ENCODE measurements at regions not wholly inside any gene's neighbourhood (a gene's known extent, or its start where the extent isn't known, plus 50 kb on each side); places are given as distances from the start of the nearest gene placed in this dataset.

DNA sequence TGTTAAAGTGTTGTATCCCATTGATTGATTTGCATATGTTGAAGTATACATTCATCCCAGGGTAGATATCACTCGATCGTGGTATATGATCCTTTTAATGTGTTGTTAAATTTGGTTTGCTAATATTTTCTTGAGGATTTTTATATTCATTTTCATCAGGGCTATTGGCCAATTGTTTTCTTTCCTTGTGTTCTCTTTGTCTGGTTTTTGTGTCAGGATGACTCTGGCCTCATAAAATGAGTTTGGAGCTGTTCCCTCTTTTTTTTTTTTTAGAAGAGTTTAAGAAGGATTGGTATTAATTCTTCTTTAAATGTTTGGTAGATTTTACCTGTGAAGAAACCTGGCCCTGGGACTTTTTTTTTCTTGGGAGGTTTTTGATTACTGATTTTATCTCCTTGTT, 303.5 kb upstream of the RTL1 start:
- no peak overlapping the region for H3K9ac ChIP-seq (ENCODE audit: insufficient read depth, low read length, poor library complexity, severe bottlenecking)
- H4K20me1 ChIP-seq (ENCODE audit: insufficient read depth, low read length): no peaks in the 10 kb centered on the region
- no CpG with 5 or more reads among the region's 2 CpGs for WGBS (ENCODE audit: insufficient coverage)
- Mint-ChIP-seq H3K9me3 (peaks cover 19 to 43% (median 30%) of the 10 kb centered on the region in 7 donors), H3K27ac (no peak overlapping the region), H3K36me3 (no peaks in the 10 kb centered on the region), H3K4me1 (no peaks in the 10 kb centered on the region), H3K27me3 (ENCODE audit: low read depth in 3 of 3) (peaks cover 0 to under 1% (median 0%) of the 10 kb centered on the region in 3 donors), H3K4me3 (no peak overlapping the region)
- H3K4me3 ChIP-seq (replicated peaks in 1 of 3; ENCODE audit: low read depth in 2 of 3, low read length in 3 of 3): no peak overlapping the region
- H3K27me3 ChIP-seq (ENCODE audit: control insufficient read depth in 2 of 2, insufficient read depth in 2 of 2, low read length in 2 of 2): no peaks in the 10 kb centered on the region
- H3K79me2 ChIP-seq (ENCODE audit: insufficient read depth, low read length): no peaks in the 10 kb centered on the region
- no peak overlapping the region for H3K27ac ChIP-seq (ENCODE audit: low read depth in 1 of 2, low read length in 2 of 2)
- DNase-seq: no peak
- H2AFZ ChIP-seq (ENCODE audit: insufficient read depth, low read depth, low read length, poor library complexity, severe bottlenecking): no peak overlapping the region
- intact Hi-C loops (cut with micrococcal nuclease): no loop called here
- TF ChIP-seq, protein P1, sequence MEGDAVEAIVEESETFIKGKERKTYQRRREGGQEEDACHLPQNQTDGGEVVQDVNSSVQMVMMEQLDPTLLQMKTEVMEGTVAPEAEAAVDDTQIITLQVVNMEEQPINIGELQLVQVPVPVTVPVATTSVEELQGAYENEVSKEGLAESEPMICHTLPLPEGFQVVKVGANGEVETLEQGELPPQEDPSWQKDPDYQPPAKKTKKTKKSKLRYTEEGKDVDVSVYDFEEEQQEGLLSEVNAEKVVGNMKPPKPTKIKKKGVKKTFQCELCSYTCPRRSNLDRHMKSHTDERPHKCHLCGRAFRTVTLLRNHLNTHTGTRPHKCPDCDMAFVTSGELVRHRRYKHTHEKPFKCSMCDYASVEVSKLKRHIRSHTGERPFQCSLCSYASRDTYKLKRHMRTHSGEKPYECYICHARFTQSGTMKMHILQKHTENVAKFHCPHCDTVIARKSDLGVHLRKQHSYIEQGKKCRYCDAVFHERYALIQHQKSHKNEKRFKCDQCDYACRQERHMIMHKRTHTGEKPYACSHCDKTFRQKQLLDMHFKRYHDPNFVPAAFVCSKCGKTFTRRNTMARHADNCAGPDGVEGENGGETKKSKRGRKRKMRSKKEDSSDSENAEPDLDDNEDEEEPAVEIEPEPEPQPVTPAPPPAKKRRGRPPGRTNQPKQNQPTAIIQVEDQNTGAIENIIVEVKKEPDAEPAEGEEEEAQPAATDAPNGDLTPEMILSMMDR (IDR thresholded peaks at IDR 0.05): no peak
- no peaks in the 10 kb centered on the region for H3K36me3 ChIP-seq (replicated peaks in 1 of 2; ENCODE audit: control insufficient read depth in 1 of 2, insufficient read depth in 2 of 2, low read length in 2 of 2)
- H3K4me2 ChIP-seq (replicated peaks; ENCODE audit: extremely low read depth, low read length, poor library complexity, severe bottlenecking): no peak overlapping the region
- H3K9me3 ChIP-seq (replicated peaks in 1 of 2; ENCODE audit: control insufficient read depth in 1 of 2, insufficient read depth in 1 of 2, low read length in 2 of 2): peaks cover 12 to 25% of the 10 kb centered on the region in 2 donors
- H3K4me1 ChIP-seq (ENCODE audit: control insufficient read depth in 1 of 2, insufficient read depth in 2 of 2, low read length in 2 of 2): no peaks in the 10 kb centered on the region

GRCh38 chr14:101207897-101208296, 304.4 kb upstream of the RTL1 start:
- H3K4me3 Mint-ChIP-seq: no peak overlapping the region
- Histone ChIP-seq H2AFZ (ENCODE audit: insufficient read depth, low read depth, low read length, poor library complexity, severe bottlenecking) (no peak overlapping the region), H3K9me3 (replicated peaks in 1 of 2; ENCODE audit: control insufficient read depth in 1 of 2, insufficient read depth in 1 of 2, low read length in 2 of 2) (peaks cover 12 to 25% of the 10 kb centered on the region in 2 donors), H3K27ac (ENCODE audit: low read depth in 1 of 2, low read length in 2 of 2) (no peak overlapping the region), H3K9ac (ENCODE audit: insufficient read depth, low read length, poor library complexity, severe bottlenecking) (no peak overlapping the region), H3K4me3 (replicated peaks in 1 of 3; ENCODE audit: low read depth in 2 of 3, low read length in 3 of 3) (no peak overlapping the region), H3K27me3 (ENCODE audit: control insufficient read depth in 2 of 2, insufficient read depth in 2 of 2, low read length in 2 of 2) (no peaks in the 10 kb centered on the region), H3K36me3 (replicated peaks in 1 of 2; ENCODE audit: control insufficient read depth in 1 of 2, insufficient read depth in 2 of 2, low read length in 2 of 2) (no peaks in the 10 kb centered on the region), H3K79me2 (ENCODE audit: insufficient read depth, low read length) (no peaks in the 10 kb centered on the region), H3K4me1 (ENCODE audit: control insufficient read depth in 1 of 2, insufficient read depth in 2 of 2, low read length in 2 of 2) (no peaks in the 10 kb centered on the region), H3K4me2 (replicated peaks; ENCODE audit: extremely low read depth, low read length, poor library complexity, severe bottlenecking) (no peak overlapping the region), H4K20me1 (ENCODE audit: insufficient read depth, low read length) (no peaks in the 10 kb centered on the region)
- H3K27me3 Mint-ChIP-seq (ENCODE audit: low read depth in 3 of 3): peaks cover 0 to 1% (median 0%) of the 10 kb centered on the region in 3 donors
- 86% methylated on average over 1 of the region's 1 CpG for WGBS (ENCODE audit: insufficient coverage)
- H3K4me1 Mint-ChIP-seq: no peaks in the 10 kb centered on the region
- no peaks in the 10 kb centered on the region for H3K36me3 Mint-ChIP-seq
- DNase-seq: no peak
- H3K9me3 Mint-ChIP-seq: peaks cover 19 to 45% (median 31%) of the 10 kb centered on the region in 7 donors
- TF ChIP-seq, protein P1 (IDR thresholded peaks at IDR 0.05): no peak
- intact Hi-C loops (cut with micrococcal nuclease): no loop called here
- H3K27ac Mint-ChIP-seq: no peak overlapping the region

All from CD14-positive monocyte (primary cell).